HG03520 (cell line): ENCODE measurements at regions not wholly inside any gene's neighbourhood (a gene's known extent, or its start where the extent isn't known, plus 50 kb on each side); places are given as distances from the start of the nearest gene placed in this dataset.
A peak's percentile ranks its signal among the peaks of the same experiment; 100 is the strongest.
"Not testable (repeated sequence)": the region's sequence is repeated elsewhere in the genome, so short reads cannot be mapped to it uniquely, and the experiment has no call there.

Experiments
- ATAC-seq: cut with Tn5 transposase; IDR thresholded peaks from one replicate; pipeline ENCODE4 v1.9.1; 2021; ENCODE audit warnings: mild to moderate bottlenecking, moderate library complexity; ENCODE audit not compliant: unreplicated experiment

DNA sequence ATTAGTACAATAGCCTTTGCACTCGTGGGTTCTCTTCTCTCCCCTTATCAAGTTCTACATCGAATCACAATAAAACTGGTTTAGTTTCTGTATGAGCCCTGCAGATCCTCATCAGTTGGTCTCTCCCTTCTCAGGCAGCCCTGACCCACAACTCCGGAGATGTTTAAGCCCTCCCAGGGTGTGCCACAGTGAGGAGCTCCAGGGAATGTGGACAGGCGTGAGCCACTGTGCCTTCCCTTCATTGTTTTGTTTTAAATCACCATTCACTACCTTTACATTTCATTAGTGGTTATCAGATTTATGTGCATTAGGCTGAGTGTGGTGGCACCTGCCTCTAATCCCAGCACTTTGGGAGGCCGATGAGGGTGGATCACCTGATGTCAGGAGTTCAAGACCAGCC is 133.2 kb downstream of the LARP7 start:
- ATAC-seq, result no peak

DNA sequence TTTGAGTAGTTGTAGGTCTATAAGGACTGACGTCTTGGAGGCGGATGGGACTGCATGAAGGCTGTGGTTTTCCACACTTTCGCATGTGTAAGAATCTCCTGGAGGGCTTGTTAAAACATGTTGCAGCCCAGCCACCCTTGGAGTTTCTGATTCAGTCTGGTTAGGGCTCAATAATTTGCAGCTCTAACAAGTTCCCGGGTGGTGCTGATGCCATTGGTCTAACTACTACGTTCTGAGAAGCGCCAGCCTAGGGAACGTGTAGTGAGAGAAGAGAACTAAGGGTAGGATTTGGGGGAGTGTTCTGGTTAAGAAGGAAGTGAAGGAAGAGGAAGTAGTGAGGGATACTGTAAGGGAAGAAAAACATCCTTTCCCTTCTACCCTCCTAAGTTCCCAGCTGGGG is 138.9 kb downstream of the LARP7 start:
- no peak for ATAC-seq

GRCh38 chr4:112776535-112776934 is 139.6 kb downstream of the LARP7 start:
- no peak for ATAC-seq

GRCh38 chr4:112778520-112778919 is 141.6 kb downstream of the LARP7 start:
- ATAC-seq, result no peak

GRCh38 chr4:112793033-112793432 is 156.1 kb downstream of the LARP7 start:
- no peak for ATAC-seq

DNA sequence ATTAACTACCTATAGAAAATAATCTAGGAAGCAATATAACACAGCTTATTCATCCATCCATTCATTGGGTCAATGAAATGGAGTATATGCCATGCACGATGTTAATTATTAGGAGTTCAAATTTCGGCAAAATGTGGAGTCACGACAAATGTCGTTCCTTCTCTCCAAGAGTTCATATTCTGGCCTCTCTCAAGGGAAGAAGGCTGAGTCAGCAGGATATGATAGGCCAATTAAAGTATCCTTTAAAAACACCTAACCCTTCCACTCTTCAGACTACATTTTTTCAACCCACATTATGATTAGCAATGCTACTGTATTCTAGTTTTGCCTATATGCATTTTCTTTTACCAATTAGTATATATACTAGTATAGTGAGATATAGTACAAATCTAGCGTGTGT is 163.1 kb downstream of the LARP7 start:
- no peak for ATAC-seq

DNA sequence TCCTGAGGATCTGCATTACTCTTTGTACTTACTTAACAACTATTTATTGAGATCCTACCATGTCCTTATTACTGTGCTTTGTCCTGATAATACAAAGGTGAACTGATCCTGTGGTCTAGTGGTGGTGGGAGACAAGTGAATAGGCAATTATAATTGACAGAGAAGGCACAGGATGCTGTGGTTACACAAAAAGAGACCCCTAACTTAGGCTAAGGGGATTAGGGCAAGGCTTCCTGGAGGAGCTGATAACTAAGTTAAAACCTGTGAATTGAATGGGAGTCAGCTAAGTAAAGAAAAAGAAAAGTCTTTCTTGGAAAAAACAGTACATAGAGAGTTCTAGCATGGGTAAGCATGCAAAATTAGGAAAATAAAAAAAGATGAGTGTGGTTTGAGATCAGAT is 164.4 kb downstream of the LARP7 start:
- no peak for ATAC-seq

- no peak for ATAC-seq
Measured at GRCh38 chr4:112802780-112803179, 165.8 kb downstream of the LARP7 start.

GRCh38 chr4:112807083-112807482 is 170.1 kb downstream of the LARP7 start:
- ATAC-seq, result peak; percentile 79

DNA sequence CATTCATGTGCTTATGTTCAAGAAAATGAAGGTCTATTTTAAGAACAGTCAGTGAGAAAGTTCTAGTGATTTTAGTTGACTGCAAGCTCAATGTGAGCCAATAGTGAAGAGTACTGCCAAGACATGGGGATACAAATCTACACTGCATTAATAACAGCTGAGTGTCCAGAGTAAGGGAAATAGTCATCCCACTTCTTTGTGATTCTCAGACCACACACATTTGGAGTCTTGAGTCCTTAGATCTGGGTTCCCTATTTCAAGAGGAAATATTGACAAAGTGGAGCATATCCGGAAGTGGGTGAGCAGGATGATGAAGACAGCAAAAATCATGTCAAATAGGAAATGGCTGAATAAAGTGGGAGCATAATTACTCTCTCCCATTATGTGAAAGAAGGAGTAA is 171.1 kb downstream of the LARP7 start:
- ATAC-seq, result no peak

- peak; percentile 34 for ATAC-seq
Measured at GRCh38 chr4:112813790-112814189, 176.8 kb downstream of the LARP7 start.

DNA sequence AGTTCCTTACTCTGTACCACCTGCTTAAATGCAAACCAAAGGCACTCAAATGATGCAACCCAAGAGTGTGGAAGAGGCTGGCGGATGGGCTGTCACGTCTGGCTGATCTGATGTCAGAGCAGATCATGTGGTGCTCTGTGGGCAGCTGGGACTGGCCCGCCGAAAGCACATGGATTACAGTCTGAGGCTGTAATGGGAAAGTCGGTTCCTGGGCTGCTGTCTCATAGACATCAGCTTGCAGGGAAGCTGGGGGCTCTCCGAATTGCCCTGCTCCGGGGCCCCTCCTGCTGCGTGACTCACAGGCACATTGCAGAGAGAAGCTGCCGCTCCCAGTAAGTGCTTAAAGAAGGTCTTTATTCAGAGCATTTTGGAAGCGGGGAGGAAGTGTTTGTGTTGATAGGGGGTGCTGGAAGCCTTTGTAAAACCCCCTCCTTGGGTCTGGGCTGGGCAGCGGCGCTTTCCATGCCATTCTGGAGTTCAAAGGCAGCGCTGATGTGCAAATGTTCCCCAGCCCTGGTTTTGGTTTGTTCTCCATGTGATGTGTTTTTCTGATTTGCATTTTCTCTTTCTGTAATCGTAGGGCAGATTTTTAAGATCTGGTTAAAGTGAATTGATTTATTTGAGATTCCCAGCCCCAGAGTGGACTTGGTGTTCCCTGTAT is 181.1 kb downstream of the LARP7 start:
- ATAC-seq, result peak; percentile 93

DNA sequence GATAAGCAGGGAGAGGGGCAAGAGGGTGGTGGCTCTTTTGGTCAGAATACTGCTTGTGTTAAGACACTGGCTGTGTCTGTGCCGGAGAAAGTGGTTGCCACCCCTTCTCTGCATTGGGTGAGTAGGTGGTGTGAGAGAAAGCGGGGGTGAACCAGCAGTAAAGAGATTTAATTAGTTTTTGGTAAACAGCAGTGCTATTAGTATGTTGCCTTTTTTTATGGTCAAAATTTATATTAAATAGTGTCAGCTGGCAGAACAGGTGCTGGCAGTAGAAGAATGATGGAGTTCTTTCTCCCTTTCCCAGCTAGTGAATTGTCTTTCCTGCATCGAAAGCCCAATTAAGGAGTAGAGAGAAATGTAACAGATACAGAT is 181.6 kb downstream of the LARP7 start:
- ATAC-seq, result peak; percentile 30

GRCh38 chr4:112819729-112820128 is 182.8 kb downstream of the LARP7 start:
- no peak for ATAC-seq

- no peak for ATAC-seq
Measured at GRCh38 chr4:112823156-112823555, 186.2 kb downstream of the LARP7 start.

DNA sequence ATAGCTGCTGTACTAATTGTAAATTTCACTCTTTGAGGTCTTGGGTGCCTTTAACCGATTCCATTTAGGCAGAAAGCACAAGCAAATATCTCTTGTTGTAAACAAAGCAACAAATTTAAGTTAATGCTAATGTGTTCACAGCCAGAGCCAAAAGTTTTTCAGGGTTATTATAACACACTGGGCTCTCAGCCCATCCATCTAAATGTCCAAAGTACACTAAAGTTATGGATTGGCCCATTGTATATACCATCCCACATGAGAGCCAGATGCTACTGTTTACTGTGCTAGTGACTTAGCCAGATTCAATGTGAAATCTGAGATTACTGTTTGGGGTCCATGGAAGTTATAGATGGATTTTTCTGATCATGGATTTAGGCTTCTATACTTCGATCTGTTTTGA is 186.7 kb downstream of the LARP7 start:
- ATAC-seq, result no peak

- no peak for ATAC-seq
Measured at GRCh38 chr4:112830753-112831386, 193.9 kb downstream of the LARP7 start.

- no peak for ATAC-seq
Measured at GRCh38 chr4:112832493-112832892, 195.6 kb downstream of the LARP7 start.

GRCh38 chr4:112836895-112837294 is 200.0 kb downstream of the LARP7 start:
- ATAC-seq, result no peak

DNA sequence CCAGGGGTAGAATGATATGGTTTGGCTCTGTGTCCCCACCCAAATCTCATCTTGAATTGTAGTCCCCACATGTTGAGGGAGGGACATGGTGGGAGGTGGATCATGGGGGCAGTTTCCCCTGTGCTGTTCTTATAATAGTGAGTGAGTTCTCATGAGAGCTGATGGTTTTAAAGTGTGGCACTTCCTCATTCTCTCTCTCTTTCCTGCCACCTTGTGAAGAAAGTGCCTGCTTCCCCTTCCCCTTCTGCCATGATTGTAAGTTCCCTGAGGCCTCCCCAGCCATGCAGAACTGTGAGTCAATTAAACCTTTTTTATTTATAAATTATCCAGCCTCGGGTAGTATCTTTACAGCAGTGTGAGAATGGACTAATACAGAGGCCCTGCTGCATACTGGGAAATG is 201.1 kb downstream of the LARP7 start:
- ATAC-seq, result not testable (repeated sequence)

- ATAC-seq, result no peak
Measured at GRCh38 chr4:112840061-112840460, 203.1 kb downstream of the LARP7 start.

GRCh38 chr4:112840619-112841018 is 203.7 kb downstream of the LARP7 start:
- ATAC-seq, result no peak

- ATAC-seq, result no peak
Measured at GRCh38 chr4:112842513-112842912, 205.6 kb downstream of the LARP7 start.
